ENCODE measurements at regions not wholly inside any gene's neighbourhood (a gene's known extent, or its start where the extent isn't known, plus 50 kb on each side); places are given as distances from the start of the nearest gene placed in this dataset.

GRCh38 chr10:105509517-105509916, 868.4 kb downstream of the SORCS3 start:
- DNase-seq = no peak

GRCh38 chr10:105506262-105506661, 865.2 kb downstream of the SORCS3 start:
- DNase-seq = no peak

- no peak for DNase-seq
Measured at GRCh38 chr10:105503714-105504113, 862.6 kb downstream of the SORCS3 start.

- no peak for DNase-seq
Measured at GRCh38 chr10:105502058-105502457, 861.0 kb downstream of the SORCS3 start.

- no peak for DNase-seq
Measured at GRCh38 chr10:105494944-105495343, 853.9 kb downstream of the SORCS3 start.

GRCh38 chr10:105494303-105494702, 853.2 kb downstream of the SORCS3 start:
- no peak for DNase-seq

GRCh38 chr10:105473170-105473569, 832.1 kb downstream of the SORCS3 start:
- no peak for DNase-seq

GRCh38 chr10:105468759-105469158, 827.7 kb downstream of the SORCS3 start:
- DNase-seq = no peak

- no peak for DNase-seq
Measured at GRCh38 chr10:105466521-105466920, 825.4 kb downstream of the SORCS3 start.

GRCh38 chr10:105434970-105435369, 793.9 kb downstream of the SORCS3 start:
- DNase-seq = no peak

- no peak for DNase-seq
Measured at GRCh38 chr10:105413997-105414396, 772.9 kb downstream of the SORCS3 start.

- no peak for DNase-seq
Measured at GRCh38 chr10:105409370-105409769, 768.3 kb downstream of the SORCS3 start.

- DNase-seq = no peak
Measured at GRCh38 chr10:105406488-105406887, 765.4 kb downstream of the SORCS3 start.

GRCh38 chr10:105398202-105398601, 757.1 kb downstream of the SORCS3 start:
- no peak for DNase-seq

- DNase-seq = no peak
Measured at GRCh38 chr10:105391670-105392351, 750.7 kb downstream of the SORCS3 start.

GRCh38 chr10:105387971-105388370, 746.9 kb downstream of the SORCS3 start:
- DNase-seq = no peak

GRCh38 chr10:105383978-105384377, 742.9 kb downstream of the SORCS3 start:
- DNase-seq = no peak

GRCh38 chr10:105370692-105371091, 729.6 kb downstream of the SORCS3 start:
- no peak for DNase-seq

GRCh38 chr10:105359708-105360107, 718.6 kb downstream of the SORCS3 start:
- DNase-seq = no peak

GRCh38 chr10:105358911-105359310, 717.8 kb downstream of the SORCS3 start:
- DNase-seq = no peak

- DNase-seq = no peak
Measured at GRCh38 chr10:105356626-105357025, 715.5 kb downstream of the SORCS3 start.

- DNase-seq = no peak
Measured at GRCh38 chr10:105354010-105354409, 712.9 kb downstream of the SORCS3 start.

GRCh38 chr10:105352827-105353226, 711.7 kb downstream of the SORCS3 start:
- DNase-seq = no peak

GRCh38 chr10:105352281-105352680, 711.2 kb downstream of the SORCS3 start:
- no peak for DNase-seq

- DNase-seq = no peak
Measured at GRCh38 chr10:105351187-105351586, 710.1 kb downstream of the SORCS3 start.
